ENCODE measurements at regions not wholly inside any gene's neighbourhood (a gene's known extent, or its start where the extent isn't known, plus 50 kb on each side); places are given as distances from the start of the nearest gene placed in this dataset.
"Not testable (repeated sequence)": the region's sequence is repeated elsewhere in the genome, so short reads cannot be mapped to it uniquely, and the experiment has no call there.

GRCh38 chr5:143525176-143525575 is 121.7 kb upstream of the NR3C1 start:
- DNase-seq = no peak

GRCh38 chr5:143524338-143524945 is 121.0 kb upstream of the NR3C1 start:
- DNase-seq = no peak

GRCh38 chr5:143521846-143522400 is 118.4 kb upstream of the NR3C1 start:
- no peak for DNase-seq

DNA sequence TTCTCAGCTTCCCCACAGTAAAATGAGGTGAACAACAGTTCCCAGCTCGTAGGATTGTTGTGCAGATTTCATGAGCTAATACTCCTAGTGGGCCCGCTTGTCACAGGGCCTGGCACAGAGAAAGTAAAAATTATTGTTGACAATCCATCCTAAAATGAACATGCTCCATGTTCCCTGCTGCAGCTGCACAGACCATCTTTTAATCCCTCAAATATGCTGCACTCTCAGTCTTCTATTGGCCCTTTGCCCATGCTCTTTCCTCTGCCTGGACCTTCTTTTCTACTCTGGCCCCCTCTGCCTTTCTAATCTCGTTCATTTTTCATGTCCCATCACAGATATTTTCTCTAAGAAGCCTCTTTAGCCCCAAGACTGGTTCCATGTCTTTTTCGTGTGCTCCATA is 117.7 kb upstream of the NR3C1 start:
- DNase-seq = no peak

GRCh38 chr5:143519215-143519614 is 115.7 kb upstream of the NR3C1 start:
- not testable (repeated sequence) for DNase-seq

DNA sequence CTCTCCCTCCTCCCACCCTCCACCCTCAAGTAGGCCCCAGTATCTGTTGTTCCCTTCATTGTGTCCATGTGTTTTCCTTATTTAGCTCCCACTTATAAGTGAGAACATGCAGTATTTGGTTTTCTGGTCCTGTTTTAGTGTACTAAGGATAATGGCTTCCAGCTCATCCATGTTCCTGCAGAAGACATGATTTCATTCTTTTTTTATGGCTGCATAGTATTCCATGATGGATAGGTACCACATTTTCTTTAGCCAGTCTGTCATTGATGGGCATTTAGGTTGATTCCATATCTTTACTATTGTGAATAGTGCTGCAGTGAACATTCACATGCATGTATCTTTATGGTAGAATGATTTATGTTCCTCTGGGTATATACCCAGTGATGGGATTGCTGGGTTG is 114.3 kb upstream of the NR3C1 start:
- DNase-seq = not testable (repeated sequence)

GRCh38 chr5:143516249-143516648 is 112.8 kb upstream of the NR3C1 start:
- no peak for DNase-seq

- DNase-seq = no peak
These were observed 112.3 kb upstream of the NR3C1 start for GRCh38 chr5:143515829-143516228.

GRCh38 chr5:143514616-143515335 is 111.3 kb upstream of the NR3C1 start:
- DNase-seq = no peak

- no peak for DNase-seq
These were observed 110.2 kb upstream of the NR3C1 start for GRCh38 chr5:143513720-143514119.

- no peak for DNase-seq
These were observed 108.2 kb upstream of the NR3C1 start for GRCh38 chr5:143511736-143512135.

DNA sequence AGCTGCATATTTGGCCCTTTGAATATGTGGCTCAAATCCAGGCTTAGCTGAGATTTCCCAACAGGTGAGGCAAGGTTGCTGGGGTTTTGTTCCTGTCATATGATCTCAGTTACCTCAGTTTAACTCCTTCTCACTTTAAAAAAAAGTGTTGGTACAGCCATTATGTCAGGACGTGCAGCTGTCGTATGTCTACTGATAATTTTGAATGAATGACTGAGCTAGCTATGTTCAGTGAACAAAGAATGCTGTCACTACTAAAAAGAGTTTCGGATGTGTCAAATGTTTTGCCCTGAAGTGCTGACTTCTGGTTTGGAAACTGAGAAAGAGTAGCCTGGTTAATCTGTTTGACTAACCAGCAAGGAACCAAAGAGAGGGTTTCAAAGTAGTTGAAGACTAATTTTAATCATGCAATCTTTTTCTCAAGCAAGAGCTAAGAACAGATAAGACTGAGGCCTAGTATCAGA is 106.3 kb upstream of the NR3C1 start:
- no peak for DNase-seq

DNA sequence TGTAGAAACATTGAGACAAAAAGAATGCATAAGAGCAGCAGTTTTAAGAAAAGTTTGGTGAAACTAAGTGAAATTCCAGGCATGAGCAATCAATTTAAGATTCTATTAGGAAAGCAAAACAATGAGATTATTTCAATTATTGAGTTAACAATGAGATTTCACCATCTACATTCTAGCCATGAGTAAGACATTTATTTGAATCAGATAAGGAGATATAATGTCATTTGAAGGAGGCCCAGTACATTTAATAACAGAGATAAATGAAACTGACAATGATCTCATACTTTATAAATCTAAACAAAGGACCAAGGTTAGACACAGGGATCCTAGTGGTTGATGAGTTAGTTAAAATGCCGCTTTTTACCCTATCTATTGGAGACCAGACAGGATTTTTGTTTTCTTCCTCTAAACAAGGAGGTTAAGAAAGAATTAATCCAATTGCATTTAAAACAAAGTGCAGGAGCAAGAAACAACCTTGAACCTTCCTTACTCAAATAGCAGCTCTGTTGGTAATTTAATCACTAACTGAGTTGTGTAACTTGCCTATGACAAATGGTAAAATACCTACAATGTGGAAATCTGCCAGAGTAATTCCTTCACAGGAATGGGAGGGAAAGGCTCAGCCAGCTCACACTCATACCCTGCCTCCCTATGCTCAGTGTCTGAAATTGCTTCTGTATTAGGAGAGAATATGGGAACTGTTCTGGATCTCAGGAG is 103.5 kb upstream of the NR3C1 start:
- DNase-seq = no peak

- no peak for DNase-seq
These were observed 102.4 kb upstream of the NR3C1 start for GRCh38 chr5:143505934-143506333.

GRCh38 chr5:143505354-143505753 is 101.9 kb upstream of the NR3C1 start:
- no peak for DNase-seq

GRCh38 chr5:143501310-143502044 is 98.0 kb upstream of the NR3C1 start:
- DNase-seq = no peak

DNA sequence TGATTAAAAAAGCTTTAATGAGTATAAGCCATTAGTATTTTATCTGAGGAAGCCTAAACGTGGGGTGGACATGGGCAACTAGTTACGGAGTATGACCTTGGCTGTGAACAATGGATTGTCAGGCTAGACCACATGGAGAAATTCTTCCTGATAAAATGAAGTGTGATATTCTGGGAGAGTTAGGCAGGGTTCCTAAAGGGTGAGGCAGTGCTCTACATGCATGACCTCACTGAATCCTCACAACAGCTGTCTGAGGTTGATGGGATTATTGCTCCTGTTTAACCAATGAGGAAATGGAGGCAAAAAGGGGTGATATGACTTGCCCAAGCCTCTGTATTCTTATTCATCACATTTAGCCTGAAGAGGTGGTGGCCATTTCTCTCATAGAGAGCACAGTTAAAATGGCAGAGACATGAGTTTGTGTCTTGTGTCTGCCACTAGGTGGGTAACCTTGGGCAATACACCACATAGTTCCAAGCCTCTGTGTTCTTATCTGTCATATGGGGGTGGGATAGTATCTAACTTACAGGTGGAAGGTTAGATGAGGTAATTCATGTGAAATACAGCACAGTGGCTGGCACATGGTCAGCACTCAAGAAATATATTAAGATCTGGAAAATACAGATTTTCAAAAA is 96.1 kb upstream of the NR3C1 start:
- DNase-seq = no peak

DNA sequence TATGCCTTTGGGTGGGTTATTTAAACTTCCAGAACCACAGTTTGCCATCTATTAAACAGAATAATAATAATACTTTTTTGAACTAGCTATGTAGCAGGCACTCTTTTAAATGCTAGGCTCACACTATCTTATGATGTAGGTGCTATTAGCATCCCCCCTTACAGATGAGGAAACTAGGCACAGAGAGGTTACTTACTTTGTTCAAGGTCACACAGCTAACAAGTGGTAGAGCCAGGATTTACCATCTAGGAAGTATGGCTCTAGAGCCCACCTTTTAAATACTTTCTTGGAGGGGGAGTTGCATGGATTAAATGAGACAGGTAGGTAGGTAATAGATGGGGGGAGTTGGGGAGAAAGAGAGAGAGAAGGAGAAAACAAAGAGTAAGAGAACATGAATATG is 95.3 kb upstream of the NR3C1 start:
- DNase-seq = no peak

- no peak for DNase-seq
These were observed 94.3 kb upstream of the NR3C1 start for GRCh38 chr5:143497749-143498148.

DNA sequence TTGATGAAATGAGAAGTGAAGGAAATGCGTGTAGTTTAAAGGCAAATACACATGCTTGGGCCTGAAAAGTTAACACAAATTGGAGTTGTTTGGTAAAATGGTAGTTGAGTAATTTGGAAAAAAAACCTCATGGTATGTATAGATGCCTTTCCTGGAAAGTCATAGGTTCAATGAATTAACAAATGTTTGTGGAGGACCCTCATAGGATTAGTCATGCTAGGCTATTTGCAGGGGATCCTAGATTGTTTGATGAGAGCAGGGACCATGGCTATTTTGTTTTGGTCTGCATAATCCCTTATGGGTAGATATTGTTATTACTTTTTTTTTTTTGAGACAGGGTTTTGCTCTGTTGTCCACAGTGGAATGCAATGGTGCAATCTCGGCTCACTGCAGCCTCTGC is 93.5 kb upstream of the NR3C1 start:
- DNase-seq = no peak

DNA sequence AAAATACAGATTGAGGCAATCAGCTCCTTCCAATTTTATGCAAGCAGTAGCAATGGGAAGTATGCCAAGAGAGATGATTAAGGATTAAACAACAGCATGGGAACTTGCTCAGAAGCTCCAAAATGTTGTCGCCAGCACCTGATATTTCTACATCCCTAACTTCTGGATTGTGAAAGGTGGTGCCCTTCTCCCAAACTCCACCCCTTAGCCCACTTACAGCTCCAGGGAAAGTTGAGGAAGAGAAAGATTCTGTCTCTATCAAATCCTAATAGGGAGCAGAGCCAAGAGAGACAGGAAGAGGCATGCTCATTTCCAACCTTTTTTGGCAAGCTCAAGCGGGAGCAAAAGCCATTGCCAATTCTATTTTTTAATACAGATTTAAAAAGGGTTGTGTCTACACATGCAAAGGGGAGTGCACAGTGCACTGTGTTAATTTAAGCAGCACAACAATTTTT is 92.4 kb upstream of the NR3C1 start:
- peak; percentile 66 to 78 for DNase-seq

- DNase-seq = peak in 1 of 2 donors; percentile 33
These were observed 91.6 kb upstream of the NR3C1 start for GRCh38 chr5:143495110-143495509.
